WTC11 (cell line): ENCODE measurements at regions not wholly inside any gene's neighbourhood (a gene's known extent, or its start where the extent isn't known, plus 50 kb on each side); places are given as distances from the start of the nearest gene placed in this dataset.

Experiments used
- ATAC-seq: fragments of 200-7000 bp; cut with Tn5 transposase; 2 replicates; pipeline ENCODE4 v1.10.0; 2021; ENCODE audit warnings: mild to moderate bottlenecking, moderate library complexity
- CTCF ChIA-PET: fragments of 300-600 bp; sonication (Branson Sonifier 250); formaldehyde crosslinking; loops from one replicate; lab custom pipeline; 2021; ENCODE audit warnings: antibody characterized with exemption; lab: Charles Lee
- POLR2A ChIA-PET: fragments of 350-600 bp; sonication (Branson Sonifier 250); formaldehyde crosslinking; loops from one replicate; lab custom pipeline; 2021; ENCODE audit warnings: antibody characterized with exemption; lab: Charles Lee
- DNase-seq: peaks from one replicate; pipeline ENCODE4 v3.0.0; 2021; ENCODE audit warnings: low spot score
- H3K27ac Mint-ChIP-seq: 2 replicates; pipeline ENCODE4 v1.8.0; 2021; ENCODE audit warnings: mixed read lengths
- H3K27me3 Mint-ChIP-seq: 2 replicates; pipeline ENCODE4 v1.8.0; 2021; ENCODE audit warnings: low read depth, mild to moderate bottlenecking, moderate library complexity, mixed read lengths
- H3K36me3 Mint-ChIP-seq: 2 replicates; pipeline ENCODE4 v1.8.0; 2021; ENCODE audit warnings: mixed read lengths
- H3K4me1 Mint-ChIP-seq: 2 replicates; pipeline ENCODE4 v1.8.0; 2022; ENCODE audit warnings: mixed read lengths
- H3K4me3 Mint-ChIP-seq: 2 replicates; pipeline ENCODE4 v1.8.0; 2021; ENCODE audit warnings: mild to moderate bottlenecking, moderate library complexity, mixed read lengths
- H3K9me3 Mint-ChIP-seq: 2 replicates; pipeline ENCODE4 v1.8.0; 2021; ENCODE audit warnings: mixed read lengths
- HMGXB4 ChIP-seq: sonication (generic); formaldehyde crosslinking; IDR thresholded peaks from 2 replicates; pipeline ENCODE4 v1.8.1; 2023; ENCODE audit warnings: mild to moderate bottlenecking, moderate library complexity, missing genetic modification reagents
- ZNF121 ChIP-seq: sonication (generic); formaldehyde crosslinking; IDR thresholded peaks from 2 replicates; pipeline ENCODE4 v1.8.0; 2023; ENCODE audit warnings: missing genetic modification reagents
- ZNF232 ChIP-seq: sonication (generic); formaldehyde crosslinking; IDR thresholded peaks from 2 replicates; pipeline ENCODE4 v1.8.0; 2022; ENCODE audit warnings: mild to moderate bottlenecking, missing genetic modification reagents
- ZSCAN18 ChIP-seq: fragments of 250-450 bp; sonication (Bioruptor Pico); IDR thresholded peaks from 2 replicates; pipeline ENCODE4 v2.1.2; 2022; ENCODE audit warnings: mild to moderate bottlenecking, moderate library complexity
- TF ChIP-seq, protein P1 (sequence below): sonication (generic); formaldehyde crosslinking; IDR thresholded peaks from 2 replicates; pipeline ENCODE4 v1.8.1; 2022; ENCODE audit warnings: missing genetic modification reagents, borderline replicate concordance
- TF ChIP-seq, protein P2 (sequence below): sonication (generic); formaldehyde crosslinking; IDR thresholded peaks from 2 replicates; pipeline ENCODE4 v1.8.0; 2022; ENCODE audit warnings: mild to moderate bottlenecking, missing genetic modification reagents
- TF ChIP-seq, protein P3 (sequence below): fragments of 250-450 bp; sonication (Bioruptor Pico); IDR thresholded peaks from 2 replicates; pipeline ENCODE4 v1.9.0; 2021; ENCODE audit warnings: moderate library complexity, mild to moderate bottlenecking, inconsistent platforms, borderline replicate concordance
- TF ChIP-seq, protein P4 (sequence below): fragments of 200-600 bp; IDR thresholded peaks from 2 replicates; pipeline ENCODE4 v1.8.0; 2022; ENCODE audit warnings: antibody characterized with exemption
- TF ChIP-seq, protein P5 (sequence below): sonication (generic); formaldehyde crosslinking; IDR thresholded peaks from 2 replicates; pipeline ENCODE4 v1.8.0; 2022; ENCODE audit warnings: missing genetic modification reagents
- TF ChIP-seq, protein P6 (sequence below): sonication (generic); formaldehyde crosslinking; IDR thresholded peaks from 2 replicates; pipeline ENCODE4 v1.8.1; 2022; ENCODE audit warnings: low read depth, missing genetic modification reagents, borderline replicate concordance

- Mint-ChIP-seq H3K4me1 (no peaks in the 10 kb centered on the region), H3K9me3 (no peaks in the 10 kb centered on the region; the same call in 1 of the 2 replicates), H3K27ac (no peak overlapping the region), H3K27me3 (no peaks in the 10 kb centered on the region), H3K36me3 (no peaks in the 10 kb centered on the region), H3K4me3 (no peak overlapping the region)
- TF ChIP-seq ZNF121 (CRISPR knock-in tag) (no peak), HMGXB4 (CRISPR knock-in tag) (no peak), ZSCAN18 (CRISPR knock-in tag) (no peak), ZNF232 (CRISPR knock-in tag) (no peak)
- TF ChIP-seq, protein P1, sequence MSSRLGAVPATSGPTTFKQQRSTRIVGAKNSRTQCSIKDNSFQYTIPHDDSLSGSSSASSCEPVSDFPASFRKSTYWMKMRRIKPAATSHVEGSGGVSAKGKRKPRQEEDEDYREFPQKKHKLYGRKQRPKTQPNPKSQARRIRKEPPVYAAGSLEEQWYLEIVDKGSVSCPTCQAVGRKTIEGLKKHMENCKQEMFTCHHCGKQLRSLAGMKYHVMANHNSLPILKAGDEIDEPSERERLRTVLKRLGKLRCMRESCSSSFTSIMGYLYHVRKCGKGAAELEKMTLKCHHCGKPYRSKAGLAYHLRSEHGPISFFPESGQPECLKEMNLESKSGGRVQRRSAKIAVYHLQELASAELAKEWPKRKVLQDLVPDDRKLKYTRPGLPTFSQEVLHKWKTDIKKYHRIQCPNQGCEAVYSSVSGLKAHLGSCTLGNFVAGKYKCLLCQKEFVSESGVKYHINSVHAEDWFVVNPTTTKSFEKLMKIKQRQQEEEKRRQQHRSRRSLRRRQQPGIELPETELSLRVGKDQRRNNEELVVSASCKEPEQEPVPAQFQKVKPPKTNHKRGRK = no peak
- TF ChIP-seq, protein P2, sequence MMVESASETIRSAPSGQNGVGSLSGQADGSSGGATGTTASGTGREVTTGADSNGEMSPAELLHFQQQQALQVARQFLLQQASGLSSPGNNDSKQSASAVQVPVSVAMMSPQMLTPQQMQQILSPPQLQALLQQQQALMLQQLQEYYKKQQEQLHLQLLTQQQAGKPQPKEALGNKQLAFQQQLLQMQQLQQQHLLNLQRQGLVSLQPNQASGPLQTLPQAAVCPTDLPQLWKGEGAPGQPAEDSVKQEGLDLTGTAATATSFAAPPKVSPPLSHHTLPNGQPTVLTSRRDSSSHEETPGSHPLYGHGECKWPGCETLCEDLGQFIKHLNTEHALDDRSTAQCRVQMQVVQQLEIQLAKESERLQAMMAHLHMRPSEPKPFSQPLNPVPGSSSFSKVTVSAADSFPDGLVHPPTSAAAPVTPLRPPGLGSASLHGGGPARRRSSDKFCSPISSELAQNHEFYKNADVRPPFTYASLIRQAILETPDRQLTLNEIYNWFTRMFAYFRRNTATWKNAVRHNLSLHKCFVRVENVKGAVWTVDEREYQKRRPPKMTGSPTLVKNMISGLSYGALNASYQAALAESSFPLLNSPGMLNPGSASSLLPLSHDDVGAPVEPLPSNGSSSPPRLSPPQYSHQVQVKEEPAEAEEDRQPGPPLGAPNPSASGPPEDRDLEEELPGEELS (CRISPR knock-in tag) = no peak
- TF ChIP-seq, protein P3, sequence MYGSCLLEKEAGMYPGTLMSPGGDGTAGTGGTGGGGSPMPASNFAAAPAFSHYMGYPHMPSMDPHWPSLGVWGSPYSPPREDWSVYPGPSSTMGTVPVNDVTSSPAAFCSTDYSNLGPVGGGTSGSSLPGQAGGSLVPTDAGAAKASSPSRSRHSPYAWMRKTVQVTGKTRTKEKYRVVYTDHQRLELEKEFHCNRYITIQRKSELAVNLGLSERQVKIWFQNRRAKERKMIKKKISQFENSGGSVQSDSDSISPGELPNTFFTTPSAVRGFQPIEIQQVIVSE (CRISPR knock-in tag) = no peak
- TF ChIP-seq, protein P4, sequence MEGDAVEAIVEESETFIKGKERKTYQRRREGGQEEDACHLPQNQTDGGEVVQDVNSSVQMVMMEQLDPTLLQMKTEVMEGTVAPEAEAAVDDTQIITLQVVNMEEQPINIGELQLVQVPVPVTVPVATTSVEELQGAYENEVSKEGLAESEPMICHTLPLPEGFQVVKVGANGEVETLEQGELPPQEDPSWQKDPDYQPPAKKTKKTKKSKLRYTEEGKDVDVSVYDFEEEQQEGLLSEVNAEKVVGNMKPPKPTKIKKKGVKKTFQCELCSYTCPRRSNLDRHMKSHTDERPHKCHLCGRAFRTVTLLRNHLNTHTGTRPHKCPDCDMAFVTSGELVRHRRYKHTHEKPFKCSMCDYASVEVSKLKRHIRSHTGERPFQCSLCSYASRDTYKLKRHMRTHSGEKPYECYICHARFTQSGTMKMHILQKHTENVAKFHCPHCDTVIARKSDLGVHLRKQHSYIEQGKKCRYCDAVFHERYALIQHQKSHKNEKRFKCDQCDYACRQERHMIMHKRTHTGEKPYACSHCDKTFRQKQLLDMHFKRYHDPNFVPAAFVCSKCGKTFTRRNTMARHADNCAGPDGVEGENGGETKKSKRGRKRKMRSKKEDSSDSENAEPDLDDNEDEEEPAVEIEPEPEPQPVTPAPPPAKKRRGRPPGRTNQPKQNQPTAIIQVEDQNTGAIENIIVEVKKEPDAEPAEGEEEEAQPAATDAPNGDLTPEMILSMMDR = no peak
- TF ChIP-seq, protein P5, sequence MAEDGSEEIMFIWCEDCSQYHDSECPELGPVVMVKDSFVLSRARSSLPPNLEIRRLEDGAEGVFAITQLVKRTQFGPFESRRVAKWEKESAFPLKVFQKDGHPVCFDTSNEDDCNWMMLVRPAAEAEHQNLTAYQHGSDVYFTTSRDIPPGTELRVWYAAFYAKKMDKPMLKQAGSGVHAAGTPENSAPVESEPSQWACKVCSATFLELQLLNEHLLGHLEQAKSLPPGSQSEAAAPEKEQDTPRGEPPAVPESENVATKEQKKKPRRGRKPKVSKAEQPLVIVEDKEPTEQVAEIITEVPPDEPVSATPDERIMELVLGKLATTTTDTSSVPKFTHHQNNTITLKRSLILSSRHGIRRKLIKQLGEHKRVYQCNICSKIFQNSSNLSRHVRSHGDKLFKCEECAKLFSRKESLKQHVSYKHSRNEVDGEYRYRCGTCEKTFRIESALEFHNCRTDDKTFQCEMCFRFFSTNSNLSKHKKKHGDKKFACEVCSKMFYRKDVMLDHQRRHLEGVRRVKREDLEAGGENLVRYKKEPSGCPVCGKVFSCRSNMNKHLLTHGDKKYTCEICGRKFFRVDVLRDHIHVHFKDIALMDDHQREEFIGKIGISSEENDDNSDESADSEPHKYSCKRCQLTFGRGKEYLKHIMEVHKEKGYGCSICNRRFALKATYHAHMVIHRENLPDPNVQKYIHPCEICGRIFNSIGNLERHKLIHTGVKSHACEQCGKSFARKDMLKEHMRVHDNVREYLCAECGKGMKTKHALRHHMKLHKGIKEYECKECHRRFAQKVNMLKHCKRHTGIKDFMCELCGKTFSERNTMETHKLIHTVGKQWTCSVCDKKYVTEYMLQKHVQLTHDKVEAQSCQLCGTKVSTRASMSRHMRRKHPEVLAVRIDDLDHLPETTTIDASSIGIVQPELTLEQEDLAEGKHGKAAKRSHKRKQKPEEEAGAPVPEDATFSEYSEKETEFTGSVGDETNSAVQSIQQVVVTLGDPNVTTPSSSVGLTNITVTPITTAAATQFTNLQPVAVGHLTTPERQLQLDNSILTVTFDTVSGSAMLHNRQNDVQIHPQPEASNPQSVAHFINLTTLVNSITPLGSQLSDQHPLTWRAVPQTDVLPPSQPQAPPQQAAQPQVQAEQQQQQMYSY (CRISPR knock-in tag) = no peak
- TF ChIP-seq, protein P6, sequence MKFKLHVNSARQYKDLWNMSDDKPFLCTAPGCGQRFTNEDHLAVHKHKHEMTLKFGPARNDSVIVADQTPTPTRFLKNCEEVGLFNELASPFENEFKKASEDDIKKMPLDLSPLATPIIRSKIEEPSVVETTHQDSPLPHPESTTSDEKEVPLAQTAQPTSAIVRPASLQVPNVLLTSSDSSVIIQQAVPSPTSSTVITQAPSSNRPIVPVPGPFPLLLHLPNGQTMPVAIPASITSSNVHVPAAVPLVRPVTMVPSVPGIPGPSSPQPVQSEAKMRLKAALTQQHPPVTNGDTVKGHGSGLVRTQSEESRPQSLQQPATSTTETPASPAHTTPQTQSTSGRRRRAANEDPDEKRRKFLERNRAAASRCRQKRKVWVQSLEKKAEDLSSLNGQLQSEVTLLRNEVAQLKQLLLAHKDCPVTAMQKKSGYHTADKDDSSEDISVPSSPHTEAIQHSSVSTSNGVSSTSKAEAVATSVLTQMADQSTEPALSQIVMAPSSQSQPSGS (CRISPR knock-in tag) = no peak
- no peak for DNase-seq
- POLR2A ChIA-PET = no interaction called here
- no peak for ATAC-seq
- CTCF ChIA-PET = no interaction called here
Observed at GRCh38 chr1:73475316-73475870, 722.6 kb downstream of the LRRIQ3 start.
